Right lobe of liver (tissue), 4 donors: ENCODE measurements at regions not wholly inside any gene's neighbourhood (a gene's known extent, or its start where the extent isn't known, plus 50 kb on each side); places are given as distances from the start of the nearest gene placed in this dataset.

Experiments
- CTCF ChIP-seq, 4 donors: fragments of 200-600 bp in 3 of 4; fragments of 450-650 bp in 1 of 4; IDR thresholded peaks; one replicate each; pipeline versions ENCODE4 v1.5.1 to v1.8.0; 2016 to 2022; ENCODE audit warnings: antibody characterized with exemption in 4 of 4, mild to moderate bottlenecking in 2 of 4
- POLR2A ChIP-seq: fragments of 450-650 bp; IDR thresholded peaks from one replicate; pipeline ENCODE4 v1.6.1; 2017; ENCODE audit warnings: antibody characterized with exemption, mild to moderate bottlenecking
- donor health status: DM: no; HTN: no; CAD: no.
- donor health status: DM: no; HTN: no; CAD: no.
- donor health status: DM: no; HTN: yes; CAD: no.

GRCh38 chr13:44051918-44052675, 172.4 kb downstream of the LACC1 start:
- TF ChIP-seq CTCF (IDR thresholded peaks at IDR 0.05) (no peak), POLR2A (no peak)
